Ishikawa (cell line): ENCODE measurements at regions not wholly inside any gene's neighbourhood (a gene's known extent, or its start where the extent isn't known, plus 50 kb on each side); places are given as distances from the start of the nearest gene placed in this dataset.

Experiments used
- CEBPB ChIP-seq: IDR thresholded peaks from 2 replicates; pipeline ENCODE4 v1.6.1; 2012
- CREB1 ChIP-seq: IDR thresholded peaks from 2 replicates; pipeline ENCODE4 v1.6.1; 2012; ENCODE audit warnings: low read depth
- EGR1 ChIP-seq: IDR thresholded peaks from 2 replicates; pipeline ENCODE4 v1.6.1; 2012
- EP300 ChIP-seq: IDR thresholded peaks from 2 replicates; pipeline ENCODE4 v1.6.1; 2012; ENCODE audit warnings: borderline replicate concordance
- TCF12 ChIP-seq: IDR thresholded peaks from 2 replicates; pipeline ENCODE4 v1.6.1; 2012; ENCODE audit warnings: low read depth

- no peak for TF ChIP-seq EGR1
- no peak for TF ChIP-seq CREB1
- no peak for TF ChIP-seq TCF12
- no peak for TF ChIP-seq EP300
- TF ChIP-seq CEBPB = no peak
Measured at GRCh38 chr3:104805042-104805441, 561.7 kb upstream of the ALCAM start.
